ENCODE measurements at regions not wholly inside any gene's neighbourhood (a gene's known extent, or its start where the extent isn't known, plus 50 kb on each side); places are given as distances from the start of the nearest gene placed in this dataset.
A peak's percentile ranks its signal among the peaks of the same experiment; 100 is the strongest.

- Histone ChIP-seq H3K9me3 (no peaks in the 10 kb centered on the region), H3K4me1 (no peaks in the 10 kb centered on the region), H3K27ac (no peak overlapping the region), H3K27me3 (no peaks in the 10 kb centered on the region), H3K36me3 (no peaks in the 10 kb centered on the region), H3K4me3 (no peak overlapping the region)
- no peak for DNase-seq
- TF ChIP-seq POLR2A (IDR thresholded peaks at IDR 0.05), result no peak
- TF ChIP-seq CTCF (IDR thresholded peaks at IDR 0.05), result no peak
These were observed 62.0 kb upstream of the PAX6 start for GRCh38 chr11:31873124-31873523.

GRCh38 chr11:31872076-31872443, 60.9 kb upstream of the PAX6 start:
- TF ChIP-seq CTCF (IDR thresholded peaks at IDR 0.05) (no peak), POLR2A (IDR thresholded peaks at IDR 0.05) (no peak)
- H3K4me3 ChIP-seq, result no peak overlapping the region
- no peaks in the 10 kb centered on the region for H3K9me3 ChIP-seq
- H3K4me1 ChIP-seq, result no peaks in the 10 kb centered on the region
- DNase-seq, result no peak
- no peaks in the 10 kb centered on the region for H3K27me3 ChIP-seq
- H3K27ac ChIP-seq, result no peak overlapping the region
- H3K36me3 ChIP-seq, result no peaks in the 10 kb centered on the region

GRCh38 chr11:31871310-31872075, 60.4 kb upstream of the PAX6 start:
- Histone ChIP-seq H3K36me3 (no peaks in the 10 kb centered on the region), H3K27me3 (no peaks in the 10 kb centered on the region), H3K27ac (no peak overlapping the region), H3K4me3 (no peak overlapping the region), H3K9me3 (no peaks in the 10 kb centered on the region), H3K4me1 (no peaks in the 10 kb centered on the region)
- no peak for DNase-seq
- TF ChIP-seq POLR2A (IDR thresholded peaks at IDR 0.05), result no peak
- no peak for TF ChIP-seq CTCF (IDR thresholded peaks at IDR 0.05)

GRCh38 chr11:31870609-31871309, 59.6 kb upstream of the PAX6 start:
- Histone ChIP-seq H3K27ac (no peak overlapping the region), H3K36me3 (no peaks in the 10 kb centered on the region), H3K4me1 (no peaks in the 10 kb centered on the region), H3K27me3 (no peaks in the 10 kb centered on the region), H3K4me3 (no peak overlapping the region), H3K9me3 (no peaks in the 10 kb centered on the region)
- TF ChIP-seq POLR2A (IDR thresholded peaks at IDR 0.05) (no peak), CTCF (IDR thresholded peaks at IDR 0.05) (peak in 3 of 6 experiments; percentile 46 to 50 (median 48))
- peak in 2 of 3 donors; percentile 48 to 54 for DNase-seq

GRCh38 chr11:31869986-31870385, 58.9 kb upstream of the PAX6 start:
- Histone ChIP-seq H3K9me3 (no peaks in the 10 kb centered on the region), H3K27me3 (no peaks in the 10 kb centered on the region), H3K4me1 (no peaks in the 10 kb centered on the region)

More at GRCh38 chr11:31869986-31870385, 58.9 kb upstream of the PAX6 start:
- no peak for DNase-seq
- H3K27ac ChIP-seq, result no peak overlapping the region
- TF ChIP-seq POLR2A (IDR thresholded peaks at IDR 0.05), result no peak
- TF ChIP-seq CTCF (IDR thresholded peaks at IDR 0.05), result no peak
- no peaks in the 10 kb centered on the region for H3K36me3 ChIP-seq
- no peak overlapping the region for H3K4me3 ChIP-seq

All from Peyer's patch (tissue), 4 donors.